ENCODE measurements at regions not wholly inside any gene's neighbourhood (a gene's known extent, or its start where the extent isn't known, plus 50 kb on each side); places are given as distances from the start of the nearest gene placed in this dataset.

DNA sequence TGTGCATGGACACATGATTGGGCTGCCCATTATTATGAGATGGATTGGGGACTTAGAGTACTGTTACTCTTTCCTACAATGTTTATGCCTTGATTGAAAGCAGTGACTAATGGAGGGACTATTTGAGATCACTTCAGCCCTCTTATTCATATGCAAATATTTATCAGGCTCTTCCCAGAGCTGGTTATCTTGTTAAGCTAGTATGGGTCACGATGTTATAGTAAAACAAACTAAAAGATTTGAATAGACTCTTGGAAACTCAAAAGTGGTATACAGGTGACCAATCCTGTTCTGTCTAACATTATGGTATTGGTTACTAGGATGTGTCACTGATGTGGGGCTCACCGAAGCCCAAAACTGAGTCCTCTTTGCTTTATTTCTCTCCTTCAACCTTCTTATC lies 306.2 kb upstream of the CASK start:
- TF ChIP-seq, protein P1, sequence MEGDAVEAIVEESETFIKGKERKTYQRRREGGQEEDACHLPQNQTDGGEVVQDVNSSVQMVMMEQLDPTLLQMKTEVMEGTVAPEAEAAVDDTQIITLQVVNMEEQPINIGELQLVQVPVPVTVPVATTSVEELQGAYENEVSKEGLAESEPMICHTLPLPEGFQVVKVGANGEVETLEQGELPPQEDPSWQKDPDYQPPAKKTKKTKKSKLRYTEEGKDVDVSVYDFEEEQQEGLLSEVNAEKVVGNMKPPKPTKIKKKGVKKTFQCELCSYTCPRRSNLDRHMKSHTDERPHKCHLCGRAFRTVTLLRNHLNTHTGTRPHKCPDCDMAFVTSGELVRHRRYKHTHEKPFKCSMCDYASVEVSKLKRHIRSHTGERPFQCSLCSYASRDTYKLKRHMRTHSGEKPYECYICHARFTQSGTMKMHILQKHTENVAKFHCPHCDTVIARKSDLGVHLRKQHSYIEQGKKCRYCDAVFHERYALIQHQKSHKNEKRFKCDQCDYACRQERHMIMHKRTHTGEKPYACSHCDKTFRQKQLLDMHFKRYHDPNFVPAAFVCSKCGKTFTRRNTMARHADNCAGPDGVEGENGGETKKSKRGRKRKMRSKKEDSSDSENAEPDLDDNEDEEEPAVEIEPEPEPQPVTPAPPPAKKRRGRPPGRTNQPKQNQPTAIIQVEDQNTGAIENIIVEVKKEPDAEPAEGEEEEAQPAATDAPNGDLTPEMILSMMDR (IDR thresholded peaks at IDR 0.05; ENCODE audit: insufficient read depth, low read depth, low read length), result no peak
- TF ChIP-seq EZH2 (IDR thresholded peaks at IDR 0.05; ENCODE audit: insufficient read depth, low read length), result no peak
